Activated CD4-positive, alpha-beta T cell treated with anti-CD3 and anti-CD28 coated beads, Interleukin-2, amount 10 ng/mL, durations not matched to agents 7 days and 5 days (primary cell): ENCODE measurements at regions not wholly inside any gene's neighbourhood (a gene's known extent, or its start where the extent isn't known, plus 50 kb on each side); places are given as distances from the start of the nearest gene placed in this dataset.
"Not testable (repeated sequence)": the region's sequence is repeated elsewhere in the genome, so short reads cannot be mapped to it uniquely, and the experiment has no call there.

Experiments used
- CTCF ChIA-PET: fragments of 350-600 bp; sonication (Branson Sonifier 250); formaldehyde crosslinking; loops from one replicate; lab custom pipeline; 2021; ENCODE audit warnings: antibody characterized with exemption; lab: Charles Lee
- POLR2A ChIA-PET: fragments of 350-600 bp; sonication (Branson Sonifier 250); formaldehyde crosslinking; loops from one replicate; lab custom pipeline; 2021; ENCODE audit warnings: antibody characterized with exemption; lab: Charles Lee
- DNase-seq: peaks from one replicate; pipeline ENCODE4 v3.0.0-alpha.2; 2020
- H3K27ac Mint-ChIP-seq: one replicate; pipeline ENCODE4 v1.8.0; 2021; ENCODE audit warnings: mild to moderate bottlenecking, moderate library complexity, mixed read lengths
- H3K27me3 Mint-ChIP-seq: one replicate; pipeline ENCODE4 v1.8.0; 2021; ENCODE audit warnings: mixed read lengths
- H3K36me3 Mint-ChIP-seq: one replicate; pipeline ENCODE4 v1.8.0; 2021; ENCODE audit warnings: low read depth, mixed read lengths
- H3K4me1 Mint-ChIP-seq: one replicate; pipeline ENCODE4 v1.8.0; 2021; ENCODE audit warnings: mixed read lengths
- H3K4me3 Mint-ChIP-seq: one replicate; pipeline ENCODE4 v1.8.0; 2021; ENCODE audit warnings: mild to moderate bottlenecking, moderate library complexity, mixed read lengths
- H3K9me3 Mint-ChIP-seq: one replicate; pipeline ENCODE4 v1.8.0; 2021; ENCODE audit warnings: mixed read lengths

DNA sequence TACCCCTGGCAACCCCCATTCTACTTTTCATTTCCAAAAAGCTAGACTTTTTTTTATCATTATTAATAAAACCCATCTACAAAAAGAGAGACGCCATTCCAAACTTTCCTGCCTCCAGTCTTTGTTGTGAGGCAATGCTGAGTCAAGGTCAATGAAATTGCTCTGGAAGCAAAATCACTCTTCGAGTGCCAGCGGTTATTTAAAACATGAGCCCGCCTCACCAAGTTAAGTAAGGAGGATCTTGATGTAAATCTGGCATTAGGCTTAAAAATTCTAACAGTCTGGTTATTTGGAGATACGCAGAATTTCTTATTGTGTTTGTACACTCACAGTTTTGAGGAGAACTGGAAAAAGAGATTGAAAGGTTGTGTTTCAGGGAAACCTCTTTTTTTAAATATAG lies 1196.3 kb downstream of the TYW1 start:
- ChIA-PET POLR2A (no interaction called here), CTCF (no interaction called here)
- H3K9me3 Mint-ChIP-seq, result peaks cover 17% of the 10 kb centered on the region
- no peaks in the 10 kb centered on the region for H3K4me1 Mint-ChIP-seq
- H3K4me3 Mint-ChIP-seq, result no peak overlapping the region
- H3K36me3 Mint-ChIP-seq, result no peaks in the 10 kb centered on the region
- H3K27me3 Mint-ChIP-seq, result no peaks in the 10 kb centered on the region
- H3K27ac Mint-ChIP-seq, result no peak overlapping the region
- DNase-seq, result no peak

DNA sequence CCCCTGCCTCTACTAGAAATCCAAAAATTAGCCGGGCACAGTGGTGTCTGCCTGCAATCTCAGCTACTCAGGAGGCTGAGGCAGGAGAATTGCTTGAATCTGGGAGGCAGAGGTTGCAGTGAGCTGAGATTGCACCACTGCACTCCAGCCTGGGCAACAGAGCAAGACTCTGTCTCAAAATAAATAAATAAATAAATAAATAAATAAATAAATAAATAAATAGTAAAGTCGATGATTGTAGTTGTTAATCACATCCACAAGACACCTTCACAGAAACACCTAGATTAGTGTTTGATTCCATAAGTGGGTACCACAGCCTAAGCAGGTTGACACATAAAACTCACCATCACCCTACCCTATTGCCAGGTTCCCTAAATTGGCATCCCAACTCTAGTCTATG lies 1199.0 kb downstream of the TYW1 start:
- H3K27me3 Mint-ChIP-seq, H3K4me1 Mint-ChIP-seq, CTCF ChIA-PET, DNase-seq, POLR2A ChIA-PET, H3K4me3 Mint-ChIP-seq, H3K36me3 Mint-ChIP-seq, H3K27ac Mint-ChIP-seq: not testable (repeated sequence)
- H3K9me3 Mint-ChIP-seq, result peaks cover 18% of the 10 kb centered on the region

DNA sequence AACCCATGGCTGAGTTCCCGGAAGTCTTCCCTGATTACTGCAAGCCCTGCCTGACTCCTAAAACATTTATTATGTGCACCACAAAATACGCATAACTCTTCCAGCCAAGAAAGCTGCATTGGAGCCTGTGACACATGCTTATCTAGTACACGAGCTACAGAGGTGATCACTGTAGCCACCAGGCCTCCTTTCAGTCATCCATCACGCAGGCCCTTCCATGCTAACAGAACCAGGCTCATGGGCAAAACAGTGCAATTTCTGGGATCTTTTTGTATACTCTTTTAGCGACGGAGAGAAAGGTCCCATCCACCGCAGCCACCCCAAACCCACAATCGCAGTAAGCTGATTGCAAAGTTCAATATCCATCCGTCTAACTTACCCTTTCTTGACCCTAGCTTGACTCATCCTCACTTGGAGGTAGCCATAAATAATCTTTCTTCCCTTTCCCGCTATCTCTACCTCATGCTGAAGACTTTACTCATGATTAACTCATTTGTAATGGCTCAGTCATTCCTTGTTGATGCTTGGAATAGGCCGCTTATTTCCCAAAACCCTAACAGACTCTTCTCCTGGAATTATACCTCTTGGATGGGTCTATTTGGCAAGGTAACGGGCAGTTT lies 1203.5 kb downstream of the TYW1 start:
- no peaks in the 10 kb centered on the region for H3K27me3 Mint-ChIP-seq
- H3K4me3 Mint-ChIP-seq, result no peak overlapping the region
- H3K27ac Mint-ChIP-seq, result no peak overlapping the region

DNA sequence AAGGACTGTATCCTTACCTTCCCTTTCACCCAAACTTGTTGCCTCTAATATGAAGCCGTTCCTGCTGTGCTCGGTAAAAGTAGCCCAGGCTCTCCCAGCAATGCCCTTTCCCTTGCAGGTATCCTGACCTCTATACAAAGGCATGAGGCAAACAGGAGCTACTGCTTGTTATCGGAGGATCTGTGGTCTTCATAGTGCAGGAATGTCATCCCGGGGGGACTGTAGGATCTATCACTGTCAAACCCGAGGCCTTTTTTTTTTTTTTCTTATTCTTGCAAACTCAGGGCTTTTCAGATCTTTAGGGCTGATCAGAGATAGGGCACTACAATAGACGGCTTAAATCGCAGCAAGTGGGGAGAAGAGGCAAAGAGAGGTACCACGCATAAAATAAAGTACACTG lies 1206.6 kb downstream of the TYW1 start:
- H3K36me3 Mint-ChIP-seq, result no peaks in the 10 kb centered on the region
- no peaks in the 10 kb centered on the region for H3K27me3 Mint-ChIP-seq
- peaks cover 29% of the 10 kb centered on the region for H3K9me3 Mint-ChIP-seq
- no peaks in the 10 kb centered on the region for H3K4me1 Mint-ChIP-seq
- ChIA-PET CTCF (interaction anchor here (0.6 kb wide), 1 partner anchor 29 kb away, joined by 3 read pairs; no protein-coding TSS in a partner anchor), POLR2A (no interaction called here)
- no peak overlapping the region for H3K4me3 Mint-ChIP-seq
- no peak for DNase-seq
- H3K27ac Mint-ChIP-seq, result no peak overlapping the region

More for the DNA sequence above, 1203.5 kb downstream of the TYW1 start:
- ChIA-PET POLR2A (no interaction called here), CTCF (interaction anchor here (0.6 kb wide), 1 partner anchor 283 kb away, joined by 4 read pairs; no protein-coding TSS in a partner anchor)
- peaks cover 30% of the 10 kb centered on the region for H3K9me3 Mint-ChIP-seq
- DNase-seq, result no peak
- H3K36me3 Mint-ChIP-seq, result no peaks in the 10 kb centered on the region
- H3K4me1 Mint-ChIP-seq, result no peaks in the 10 kb centered on the region

DNA sequence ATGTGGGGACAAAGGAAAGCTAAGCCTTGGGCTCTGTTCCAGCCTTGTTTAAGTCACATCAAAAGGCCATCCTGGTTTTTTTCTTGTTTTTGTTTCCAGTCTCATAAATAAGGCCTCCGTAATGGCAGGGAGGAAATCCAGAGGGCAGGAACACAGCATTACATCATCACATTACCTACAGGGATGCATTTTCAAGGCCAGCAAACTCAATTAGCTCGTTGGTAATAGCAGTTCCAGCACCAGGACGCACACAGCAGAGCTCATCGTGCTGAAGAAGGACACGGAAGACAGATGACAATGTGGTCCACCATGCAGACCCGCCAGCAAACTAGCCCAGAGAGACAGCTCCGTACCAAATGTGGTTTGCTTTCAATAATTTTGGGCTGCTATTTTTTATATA lies 1209.2 kb downstream of the TYW1 start:
- POLR2A ChIA-PET, result no interaction called here
- CTCF ChIA-PET, result no interaction called here
- H3K9me3 Mint-ChIP-seq, result peaks cover 27% of the 10 kb centered on the region
- no peaks in the 10 kb centered on the region for H3K27me3 Mint-ChIP-seq
- no peak overlapping the region for H3K27ac Mint-ChIP-seq
- H3K4me1 Mint-ChIP-seq, result no peaks in the 10 kb centered on the region
- H3K4me3 Mint-ChIP-seq, result no peak overlapping the region
- H3K36me3 Mint-ChIP-seq, result no peaks in the 10 kb centered on the region
- no peak for DNase-seq

DNA sequence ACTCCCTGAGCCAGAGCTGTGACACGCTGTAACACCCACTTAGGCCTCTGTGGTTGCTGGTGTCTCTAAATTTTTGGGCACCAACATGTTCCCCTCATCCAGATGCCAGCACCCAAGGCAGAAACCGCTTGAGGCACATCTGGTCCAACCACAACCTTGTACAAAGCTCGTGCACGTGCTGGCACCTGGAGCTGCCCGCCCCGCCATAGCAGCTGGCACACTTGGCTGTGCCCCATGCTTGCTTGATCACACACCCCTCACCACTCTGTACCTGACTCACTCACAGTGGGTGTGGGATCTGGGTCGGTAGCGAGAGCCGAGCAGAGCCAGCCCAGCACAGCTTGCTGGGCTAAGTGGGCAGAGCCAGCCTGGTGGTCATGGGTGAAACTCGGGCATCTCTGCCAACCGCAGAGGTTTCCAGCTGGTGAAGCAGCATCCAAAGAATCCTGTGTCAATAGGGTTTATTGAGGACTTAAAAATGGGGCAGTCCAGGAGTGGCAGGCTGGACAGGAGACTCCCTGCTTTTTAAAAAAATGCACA lies 1210.4 kb downstream of the TYW1 start:
- Mint-ChIP-seq H3K27me3 (no peaks in the 10 kb centered on the region), H3K9me3 (peaks cover 28% of the 10 kb centered on the region), H3K4me3 (no peak overlapping the region), H3K27ac (no peak overlapping the region), H3K4me1 (no peaks in the 10 kb centered on the region), H3K36me3 (no peaks in the 10 kb centered on the region)
- CTCF ChIA-PET, result no interaction called here
- DNase-seq, result no peak
- POLR2A ChIA-PET, result no interaction called here

DNA sequence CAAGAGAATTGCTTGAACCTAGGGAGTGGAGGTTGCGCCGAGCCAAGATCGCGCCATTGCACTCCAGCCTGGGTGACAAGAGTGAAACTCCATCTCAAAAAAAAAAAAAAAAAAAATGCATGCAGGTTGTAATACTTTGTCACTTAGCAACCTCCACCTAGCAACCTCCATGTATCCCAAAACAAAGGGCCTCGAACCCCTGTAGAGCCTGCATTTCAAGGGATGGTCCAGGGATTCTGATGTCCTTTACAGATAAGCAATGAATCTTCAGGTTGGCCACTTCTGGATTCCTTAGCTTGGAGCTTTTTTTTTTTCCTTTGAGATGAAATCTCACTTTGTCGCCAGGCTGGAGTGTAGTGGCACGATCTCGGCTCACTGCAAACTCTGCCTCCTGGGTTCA lies 1211.0 kb downstream of the TYW1 start:
- Mint-ChIP-seq H3K36me3 (no peaks in the 10 kb centered on the region), H3K4me3 (no peak overlapping the region), H3K9me3 (peaks cover 24% of the 10 kb centered on the region), H3K4me1 (no peaks in the 10 kb centered on the region), H3K27ac (no peak overlapping the region), H3K27me3 (no peaks in the 10 kb centered on the region)
- ChIA-PET CTCF (no interaction called here), POLR2A (no interaction called here)
- DNase-seq, result no peak

DNA sequence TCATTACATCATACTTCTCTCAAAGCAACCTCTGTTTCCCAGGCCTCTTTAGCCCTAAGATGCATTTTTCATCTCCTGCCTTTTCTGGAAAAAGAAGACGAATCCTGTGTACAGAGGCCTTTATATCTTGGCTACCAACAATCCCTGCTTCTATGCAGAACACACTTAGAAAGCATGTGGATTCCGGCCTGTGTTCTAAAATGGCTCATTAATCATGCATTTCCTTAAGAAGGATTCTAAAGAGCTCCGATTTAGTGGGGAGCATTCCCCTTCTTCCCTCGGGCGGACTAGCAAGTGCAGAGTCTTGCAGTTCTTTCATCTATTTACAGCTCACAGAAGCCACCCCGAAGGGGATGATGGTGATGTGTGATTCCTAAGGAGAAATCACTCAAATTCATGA lies 1212.9 kb downstream of the TYW1 start:
- no peaks in the 10 kb centered on the region for H3K36me3 Mint-ChIP-seq
- no peak overlapping the region for H3K4me3 Mint-ChIP-seq
- no peaks in the 10 kb centered on the region for H3K27me3 Mint-ChIP-seq
- ChIA-PET CTCF (no interaction called here), POLR2A (no interaction called here)
- H3K9me3 Mint-ChIP-seq, result peaks cover 20% of the 10 kb centered on the region
- no peaks in the 10 kb centered on the region for H3K4me1 Mint-ChIP-seq
- no peak overlapping the region for H3K27ac Mint-ChIP-seq
- no peak for DNase-seq

DNA sequence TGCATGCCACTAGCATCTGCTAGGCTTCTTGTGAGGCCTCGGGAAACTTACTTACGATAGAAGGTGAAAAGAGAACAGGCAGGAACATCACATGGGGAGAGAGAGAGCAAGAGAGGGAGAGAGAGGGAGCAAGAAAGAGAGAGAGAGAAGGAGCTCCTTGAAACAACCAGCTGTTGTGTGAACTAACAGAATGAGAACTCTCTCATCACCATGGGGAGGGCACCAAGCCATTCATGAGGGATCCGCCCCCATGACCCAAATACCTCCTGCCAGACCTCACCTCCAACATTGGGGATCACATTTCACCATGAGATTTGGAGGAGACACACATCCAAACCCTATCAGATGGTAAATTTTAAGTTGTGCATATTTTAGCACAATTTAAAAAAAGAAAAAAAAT lies 1217.2 kb downstream of the TYW1 start:
- H3K4me3 Mint-ChIP-seq, result no peak overlapping the region

DNA sequence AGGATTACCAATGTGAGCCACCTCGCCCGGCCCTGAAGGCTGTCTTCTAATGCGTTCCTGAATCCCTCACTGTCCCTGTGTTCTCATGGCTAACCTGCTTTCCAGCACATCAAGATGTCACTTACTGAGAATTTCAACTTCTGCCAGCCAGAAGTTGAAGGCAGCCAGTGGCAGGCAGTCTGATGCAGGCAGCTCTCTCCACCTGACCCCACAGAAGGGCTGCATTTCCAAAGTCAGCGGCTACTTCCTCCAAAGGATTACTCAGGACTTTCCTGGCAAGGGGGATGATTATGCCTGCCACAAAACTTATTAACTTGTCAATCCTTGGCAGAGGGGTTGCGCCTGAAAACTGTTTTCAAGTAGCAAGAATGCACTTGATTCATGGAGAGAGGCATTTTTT lies 1219.4 kb downstream of the TYW1 start:
- DNase-seq, result no peak
- H3K4me1 Mint-ChIP-seq, result no peaks in the 10 kb centered on the region
- POLR2A ChIA-PET, result no interaction called here
- H3K9me3 Mint-ChIP-seq, result peaks cover 8% of the 10 kb centered on the region
- CTCF ChIA-PET, result no interaction called here
- H3K4me3 Mint-ChIP-seq, result no peak overlapping the region
- H3K27ac Mint-ChIP-seq, result no peak overlapping the region
- no peaks in the 10 kb centered on the region for H3K36me3 Mint-ChIP-seq
- H3K27me3 Mint-ChIP-seq, result no peaks in the 10 kb centered on the region

More for the DNA sequence above, 1217.2 kb downstream of the TYW1 start:
- no peak for DNase-seq
- Mint-ChIP-seq H3K27me3 (no peaks in the 10 kb centered on the region), H3K4me1 (no peaks in the 10 kb centered on the region), H3K9me3 (peaks cover 10% of the 10 kb centered on the region), H3K36me3 (no peaks in the 10 kb centered on the region), H3K27ac (no peak overlapping the region)
- POLR2A ChIA-PET, result no interaction called here
- CTCF ChIA-PET, result no interaction called here

DNA sequence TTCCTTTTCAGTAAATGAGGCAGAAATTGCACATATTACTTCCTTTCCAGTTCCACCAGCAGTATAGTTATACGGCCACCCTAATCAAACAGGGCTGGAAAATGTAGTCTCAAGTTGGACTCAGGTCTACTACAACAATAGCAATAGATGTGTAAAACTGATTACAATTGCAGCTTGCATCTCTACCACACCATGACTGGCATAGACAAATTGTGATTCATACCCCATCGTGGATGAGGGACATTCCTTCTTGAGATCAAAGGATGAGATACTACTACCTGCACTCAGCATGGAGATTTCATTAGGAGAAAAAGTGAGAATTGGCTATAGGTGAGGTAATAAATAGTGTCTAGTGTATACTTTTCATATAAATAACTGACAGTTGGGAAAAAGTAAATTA lies 1220.8 kb downstream of the TYW1 start:
- Mint-ChIP-seq H3K4me1 (no peaks in the 10 kb centered on the region), H3K27me3 (no peaks in the 10 kb centered on the region), H3K9me3 (peaks cover 4% of the 10 kb centered on the region), H3K36me3 (no peaks in the 10 kb centered on the region), H3K4me3 (no peak overlapping the region), H3K27ac (no peak overlapping the region)
- ChIA-PET CTCF (no interaction called here), POLR2A (no interaction called here)
- no peak for DNase-seq

DNA sequence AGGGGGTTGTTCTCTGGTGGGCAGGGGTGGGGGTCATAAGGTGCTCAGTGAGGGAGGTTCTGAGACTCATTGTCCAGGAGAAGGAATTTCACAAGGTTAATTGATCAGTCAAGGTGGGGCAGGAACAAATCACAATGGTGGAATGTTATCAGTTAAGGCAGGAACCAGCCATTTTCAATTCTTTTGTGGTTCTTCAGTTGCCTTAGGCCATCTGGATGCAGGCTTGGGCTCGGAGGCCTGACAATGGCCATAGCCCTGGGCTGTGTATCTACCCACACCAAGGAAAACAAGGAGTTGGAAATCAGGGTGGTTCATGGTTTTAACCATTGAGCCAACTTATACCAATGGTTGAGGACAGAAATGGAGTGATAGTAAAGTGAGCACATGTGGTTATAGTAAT lies 1221.8 kb downstream of the TYW1 start:
- CTCF ChIA-PET, result no interaction called here
- Mint-ChIP-seq H3K4me1 (no peaks in the 10 kb centered on the region), H3K36me3 (no peaks in the 10 kb centered on the region), H3K4me3 (no peak overlapping the region), H3K27ac (no peak overlapping the region), H3K27me3 (no peaks in the 10 kb centered on the region), H3K9me3 (peaks cover 9% of the 10 kb centered on the region)
- DNase-seq, result no peak
- POLR2A ChIA-PET, result no interaction called here

DNA sequence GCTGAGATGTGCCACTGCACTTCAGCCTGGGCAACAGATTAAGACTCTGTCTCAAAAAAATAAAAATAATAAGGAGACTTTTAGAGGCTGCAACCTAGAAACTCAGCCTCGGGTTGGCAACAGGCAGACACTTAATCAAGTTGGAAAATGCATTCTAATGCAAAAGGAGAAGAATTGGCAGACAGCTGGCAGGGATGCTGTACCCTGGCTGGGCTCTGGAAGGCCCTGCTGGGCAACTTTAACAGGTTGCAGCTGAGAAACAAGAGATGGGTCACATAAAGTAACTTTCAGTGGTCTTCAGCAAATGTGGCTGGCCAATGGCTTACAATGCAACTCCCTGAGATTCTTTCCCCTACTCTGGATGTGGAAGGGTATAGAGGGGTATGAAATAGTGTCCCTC lies 1225.7 kb downstream of the TYW1 start:
- Mint-ChIP-seq H3K36me3 (no peaks in the 10 kb centered on the region), H3K27me3 (no peaks in the 10 kb centered on the region), H3K9me3 (peaks cover 18% of the 10 kb centered on the region), H3K27ac (no peak overlapping the region), H3K4me1 (no peaks in the 10 kb centered on the region), H3K4me3 (no peak overlapping the region)
- ChIA-PET POLR2A (no interaction called here), CTCF (no interaction called here)
- DNase-seq, result no peak
